HG03565 (cell line): ENCODE measurements at regions not wholly inside any gene's neighbourhood (a gene's known extent, or its start where the extent isn't known, plus 50 kb on each side); places are given as distances from the start of the nearest gene placed in this dataset.

ENCODE experiments used
- ATAC-seq: cut with Tn5 transposase; IDR thresholded peaks from one replicate; pipeline ENCODE4 v1.9.1; 2021; ENCODE audit warnings: mild to moderate bottlenecking, moderate library complexity; ENCODE audit not compliant: unreplicated experiment

DNA sequence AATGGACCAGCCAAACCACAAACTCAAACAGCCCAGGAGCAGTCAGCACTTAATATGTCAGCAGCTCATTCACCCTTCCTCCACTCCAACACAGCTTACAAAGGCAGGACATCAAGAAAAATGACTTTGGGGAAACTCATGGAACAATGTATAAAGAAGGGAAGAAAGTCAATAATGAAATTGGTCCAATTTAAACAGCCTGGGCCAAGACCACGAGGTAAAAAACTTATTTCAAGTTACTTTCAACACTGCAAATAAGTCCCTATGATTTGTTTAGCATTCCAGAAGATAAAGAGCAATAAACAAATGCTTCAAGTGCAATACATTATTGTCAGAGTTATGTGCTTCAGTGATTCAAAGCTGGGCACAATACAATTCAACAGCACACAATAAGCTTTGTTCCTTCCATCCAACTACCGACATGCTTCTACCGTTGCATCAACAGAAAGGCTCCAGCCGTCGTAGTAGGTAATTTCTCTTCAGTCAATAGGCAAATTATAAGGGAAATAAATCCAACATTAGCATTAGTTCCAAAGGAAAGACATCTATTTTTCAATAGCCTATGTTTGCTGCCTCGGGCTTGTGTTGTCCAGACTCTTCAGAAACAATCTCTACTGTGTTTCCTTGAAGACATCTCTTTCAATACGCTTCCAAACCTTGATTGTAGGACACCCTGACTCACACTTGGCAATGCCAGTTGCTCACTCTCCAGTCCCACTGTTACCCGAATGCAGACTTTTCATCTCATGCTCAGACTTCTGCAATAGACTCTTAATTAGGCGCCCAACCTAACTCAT, 225.7 kb downstream of the NUAK1 start:
- ATAC-seq: no peak

DNA sequence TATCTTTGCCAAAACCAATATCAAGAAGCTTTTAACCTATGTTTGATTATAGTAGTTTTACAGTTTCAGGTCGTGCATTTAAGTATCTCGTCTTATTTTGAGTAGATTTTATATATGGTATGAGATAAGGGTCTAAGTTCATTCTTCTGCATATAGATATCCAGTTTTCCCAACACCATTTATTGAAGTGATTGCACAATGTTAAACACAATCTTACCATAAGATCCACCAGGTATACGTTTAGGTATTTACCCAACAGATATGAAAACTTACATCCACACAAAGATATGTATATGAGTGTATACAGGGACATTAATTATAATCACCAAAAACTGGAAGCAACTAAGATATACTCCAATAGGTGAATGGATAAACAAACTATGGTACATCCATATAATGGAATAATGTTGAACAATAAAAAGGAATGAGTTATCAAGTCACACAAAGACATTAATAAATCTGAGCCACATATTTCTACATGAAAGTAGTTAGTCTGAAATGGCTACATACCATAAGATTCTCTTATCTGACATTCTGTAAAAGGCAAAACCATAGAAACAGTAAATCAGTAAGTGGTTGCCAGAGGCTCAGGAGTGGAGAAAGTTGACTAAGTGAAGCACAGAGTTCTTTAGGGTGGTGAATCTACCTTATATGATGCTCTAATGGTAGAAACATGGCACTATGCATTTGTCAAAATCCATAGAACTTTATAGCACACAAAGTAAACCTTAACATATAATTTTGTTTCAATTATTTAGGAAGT, 222.6 kb downstream of the NUAK1 start:
- ATAC-seq: no peak

DNA sequence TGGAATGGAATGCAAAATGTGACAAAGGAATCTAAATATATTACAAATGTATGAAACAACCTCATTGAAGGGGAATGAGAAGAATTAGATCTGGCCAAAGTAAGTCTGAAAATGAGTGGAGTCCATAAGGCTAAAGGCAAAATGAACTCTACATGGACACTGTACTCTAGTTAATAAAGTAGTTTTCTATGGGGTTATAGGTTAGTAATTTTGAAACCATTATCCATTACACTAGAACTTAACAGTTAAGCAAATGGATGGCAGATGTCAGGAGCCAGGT, 222.1 kb downstream of the NUAK1 start:
- no peak for ATAC-seq

DNA sequence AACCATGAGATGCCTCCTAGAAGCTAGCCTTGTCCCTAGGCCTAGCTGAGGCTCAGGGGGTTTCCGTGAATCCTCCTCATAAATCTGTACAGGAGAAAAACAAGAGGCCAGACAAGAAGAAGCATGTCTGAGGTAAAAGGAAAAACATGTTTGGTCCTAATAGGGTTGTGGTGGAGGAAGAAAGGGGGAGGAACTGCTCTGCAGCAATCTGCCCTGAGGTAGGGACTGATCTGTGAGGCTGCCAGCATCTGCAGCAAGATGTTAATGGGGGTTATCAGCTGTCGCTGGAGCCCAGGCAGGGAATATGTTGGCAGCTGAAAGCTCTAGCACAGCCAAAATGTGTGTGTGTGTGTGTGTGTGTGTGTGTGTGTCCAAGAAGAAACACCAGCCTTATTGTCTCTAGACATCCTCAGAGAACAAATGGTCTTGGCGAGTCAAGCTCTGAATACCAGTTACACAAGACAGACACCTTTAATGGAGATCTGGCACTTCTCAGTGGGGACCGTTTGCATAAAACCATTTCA, 218.5 kb downstream of the NUAK1 start:
- ATAC-seq: no peak

DNA sequence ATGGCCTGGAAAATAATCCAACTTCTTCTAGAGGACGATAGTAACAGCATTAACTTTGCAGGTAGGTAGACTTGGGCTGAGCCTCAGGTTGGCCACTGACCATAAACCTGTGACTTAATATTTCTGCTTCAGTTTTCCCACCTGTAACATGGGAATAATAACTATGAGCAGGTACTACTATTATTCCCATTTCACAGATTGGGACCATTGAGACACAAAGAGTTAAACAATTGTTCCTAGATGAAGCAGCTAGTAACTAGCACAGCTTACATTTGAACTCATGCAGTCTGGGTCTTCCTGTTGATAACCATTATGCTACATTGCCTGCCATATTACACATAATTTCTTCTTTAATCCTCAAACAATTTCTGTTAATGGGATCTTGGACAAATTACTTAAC, 217.7 kb downstream of the NUAK1 start:
- ATAC-seq: no peak

DNA sequence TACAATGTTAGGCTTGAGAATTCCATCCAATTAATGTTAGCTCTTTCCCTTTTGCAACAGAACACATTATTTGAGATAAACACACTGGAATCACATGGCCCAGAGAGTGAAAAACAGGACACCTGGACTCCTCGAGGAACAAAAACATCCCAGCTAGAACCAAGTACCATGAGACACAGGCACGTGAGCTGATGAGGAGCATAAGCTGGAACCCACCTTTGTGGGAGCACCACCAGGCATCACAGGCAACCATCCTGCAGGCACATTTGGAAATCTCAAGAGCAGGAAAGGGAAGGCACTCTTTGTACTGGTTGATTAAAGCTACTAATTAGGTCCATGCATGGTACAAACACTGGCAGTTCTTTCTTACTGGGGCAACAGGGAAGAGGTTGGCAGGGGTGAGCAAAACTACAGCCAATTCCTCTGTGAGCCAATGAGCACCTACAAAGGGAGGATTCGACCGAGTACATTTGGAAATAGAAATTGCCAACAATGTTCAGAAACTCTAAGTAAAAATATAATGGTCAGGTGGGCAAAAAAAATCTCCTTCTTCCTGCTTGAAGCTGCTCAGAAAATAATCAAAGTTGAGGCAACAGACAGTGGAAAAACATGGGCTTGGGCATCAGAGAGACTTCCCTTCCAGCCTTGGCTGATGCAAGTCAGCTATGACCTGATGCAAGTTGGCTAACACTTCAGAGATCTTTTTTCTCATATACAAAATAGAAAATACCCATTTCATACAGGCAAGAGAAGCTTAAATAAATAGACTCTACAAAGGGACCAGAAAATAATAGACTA, 216.7 kb downstream of the NUAK1 start:
- ATAC-seq: no peak

DNA sequence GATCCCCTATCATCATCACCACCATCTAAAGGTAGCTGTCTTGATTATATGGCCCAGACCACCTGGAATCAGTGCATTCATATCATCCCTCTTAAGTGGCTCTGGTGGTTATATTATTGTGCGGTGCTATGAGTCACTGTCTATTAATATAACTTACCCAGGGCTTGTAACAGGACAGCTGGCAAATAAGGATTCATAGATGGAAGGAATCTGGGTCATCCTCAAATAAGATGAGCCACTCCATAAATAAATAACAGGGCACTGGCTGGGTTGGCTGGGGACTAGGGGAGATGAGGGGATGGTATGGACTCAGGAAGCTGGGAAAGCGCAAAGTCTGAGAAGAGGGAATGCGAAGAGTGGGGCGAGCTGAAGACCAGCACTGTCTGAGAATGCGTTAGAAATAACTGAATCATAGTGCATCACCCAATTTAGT, 216.1 kb downstream of the NUAK1 start:
- ATAC-seq: no peak

DNA sequence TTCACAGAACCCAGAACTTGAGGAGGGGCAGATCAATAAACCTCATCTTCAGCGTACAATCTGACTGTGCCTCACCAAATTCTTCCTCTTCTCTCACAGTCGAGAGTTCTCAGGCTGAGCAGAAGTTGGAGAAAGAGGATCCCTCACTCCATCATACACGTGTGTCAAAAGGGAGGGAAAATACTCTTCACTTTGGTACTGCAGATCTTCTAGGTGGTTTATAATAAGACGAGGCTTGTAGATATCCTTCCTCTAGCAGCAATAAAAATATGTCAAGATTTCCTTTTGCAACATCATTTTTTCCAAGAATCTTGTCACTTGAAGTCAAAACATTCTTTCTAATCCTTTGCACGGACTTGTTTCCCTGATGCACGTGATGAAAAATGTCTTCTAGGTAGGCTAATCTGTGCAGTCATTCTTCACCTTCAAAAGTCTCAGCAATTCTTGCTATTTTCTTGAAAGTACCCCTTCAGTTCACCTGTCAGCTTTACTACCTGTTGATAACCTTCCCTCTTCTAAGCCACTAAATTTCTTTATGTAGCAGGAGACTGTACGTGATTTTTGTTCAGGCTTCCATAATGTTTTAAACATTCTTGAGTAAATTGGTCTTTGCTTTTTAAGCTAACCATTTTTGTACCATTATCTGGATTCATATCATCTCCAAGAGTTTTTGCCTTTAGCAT, 214.1 kb downstream of the NUAK1 start:
- no peak for ATAC-seq

DNA sequence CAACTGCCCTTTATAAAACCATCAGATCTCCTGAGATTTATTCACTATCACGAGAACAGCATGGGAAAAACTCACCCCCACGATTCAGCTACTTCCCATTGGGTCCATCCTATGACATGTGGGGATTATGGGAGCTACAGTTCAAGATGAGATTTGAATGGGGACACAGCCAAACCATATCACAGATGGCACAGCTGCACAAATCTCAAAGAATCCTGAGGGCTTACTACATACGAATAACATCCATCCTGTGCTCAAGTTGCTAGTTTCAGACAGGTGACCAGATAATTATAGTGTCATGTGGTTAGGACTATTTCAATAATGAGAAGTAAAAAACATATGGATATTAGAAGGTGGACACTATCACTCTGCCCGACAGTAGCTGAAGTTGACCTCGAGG, 211.2 kb downstream of the NUAK1 start:
- no peak for ATAC-seq

- ATAC-seq: no peak
Measured at GRCh38 chr12:105928436-105928835, 210.3 kb downstream of the NUAK1 start.

GRCh38 chr12:105929192-105929591, 209.6 kb downstream of the NUAK1 start:
- ATAC-seq: no peak

DNA sequence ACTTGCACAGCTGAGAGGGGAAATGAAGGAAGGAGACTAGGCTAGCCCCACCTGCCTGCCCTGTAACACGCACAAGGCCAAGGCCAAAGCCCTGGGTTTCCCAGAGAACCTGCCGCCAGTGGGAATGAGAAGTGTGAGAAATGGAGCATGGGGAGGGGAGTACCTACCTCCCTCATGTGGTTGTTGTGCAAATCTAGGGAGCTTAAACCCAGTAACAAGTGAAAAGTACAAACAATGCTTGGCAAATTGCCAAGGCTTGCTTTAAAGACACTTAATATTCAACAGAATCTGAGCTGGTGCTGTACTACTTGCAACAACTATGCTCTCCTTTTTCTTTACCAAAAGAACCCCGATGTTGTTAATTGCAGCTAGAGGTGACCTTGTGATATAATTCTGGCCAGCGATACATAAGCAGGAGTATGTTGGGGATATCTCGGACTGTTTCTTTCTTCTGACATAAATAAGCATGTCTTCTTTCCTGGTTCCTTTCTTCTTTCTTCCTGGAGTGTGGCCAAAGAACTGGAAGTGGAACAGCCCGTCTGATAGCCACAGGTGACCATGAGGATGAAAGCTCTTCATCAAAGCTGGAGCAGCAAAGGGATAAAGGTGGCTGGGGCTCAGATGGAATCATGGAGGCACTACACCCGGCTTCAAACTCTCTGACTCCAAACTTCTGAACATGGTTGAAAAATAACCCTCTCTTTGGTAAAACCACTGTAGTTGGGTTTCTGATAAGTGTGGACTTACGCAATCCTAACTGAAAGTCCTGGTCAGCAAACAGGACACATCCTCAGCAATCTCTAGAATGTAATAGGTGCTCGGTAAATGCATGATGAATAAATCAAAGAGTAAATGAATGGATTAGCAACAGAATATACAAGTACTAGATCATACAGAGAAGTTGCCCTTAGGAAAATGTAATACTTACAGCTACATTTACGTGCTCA, 207.9 kb downstream of the NUAK1 start:
- ATAC-seq: no peak

- ATAC-seq: no peak
Measured at GRCh38 chr12:105931762-105932570, 206.8 kb downstream of the NUAK1 start.

DNA sequence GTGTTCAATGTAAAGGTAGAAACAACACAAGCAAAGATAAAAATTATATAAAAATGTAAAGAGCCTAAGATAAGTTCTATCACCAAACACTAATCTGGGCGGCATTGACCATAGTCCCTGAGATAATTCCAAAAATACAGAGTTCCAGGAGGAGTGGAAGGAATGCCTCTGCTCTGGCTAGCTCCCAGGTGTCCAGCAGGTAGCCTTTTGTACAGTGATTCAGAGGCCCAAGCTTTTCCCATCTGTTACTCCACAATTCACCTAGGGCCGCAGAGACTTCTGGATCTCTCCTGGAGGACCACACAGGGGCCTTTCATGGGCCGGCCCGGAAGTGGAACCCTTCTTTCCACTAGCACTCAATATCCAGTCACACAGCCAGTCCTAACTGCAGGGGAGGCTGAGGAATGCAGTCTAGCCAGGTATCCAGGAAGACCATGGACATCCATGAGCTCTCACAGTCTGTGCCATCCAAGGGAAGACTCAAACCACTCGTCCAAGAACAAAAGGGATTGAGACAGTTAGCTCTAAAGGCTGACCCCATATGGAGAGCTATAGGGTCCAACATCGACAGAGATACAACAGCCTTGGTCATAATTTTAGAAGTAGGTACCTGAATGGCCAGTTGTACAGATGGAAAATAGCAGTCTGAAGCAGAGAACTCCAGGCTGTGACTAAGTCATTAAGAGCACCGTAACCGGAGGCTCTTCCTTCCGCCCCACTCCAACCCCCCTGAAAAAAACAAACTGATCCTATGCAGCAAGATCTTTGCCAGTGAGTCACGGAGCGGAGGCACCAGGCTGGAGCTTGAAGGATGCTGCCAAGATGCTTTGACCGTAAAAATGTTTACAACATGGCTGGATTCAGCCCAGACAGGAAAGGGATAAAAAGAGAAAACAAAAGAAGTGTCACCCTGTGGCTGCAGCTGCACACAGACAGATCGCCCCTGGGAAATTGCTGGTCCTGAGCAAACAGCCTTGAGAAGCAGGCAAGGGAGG, 204.8 kb downstream of the NUAK1 start:
- no peak for ATAC-seq

DNA sequence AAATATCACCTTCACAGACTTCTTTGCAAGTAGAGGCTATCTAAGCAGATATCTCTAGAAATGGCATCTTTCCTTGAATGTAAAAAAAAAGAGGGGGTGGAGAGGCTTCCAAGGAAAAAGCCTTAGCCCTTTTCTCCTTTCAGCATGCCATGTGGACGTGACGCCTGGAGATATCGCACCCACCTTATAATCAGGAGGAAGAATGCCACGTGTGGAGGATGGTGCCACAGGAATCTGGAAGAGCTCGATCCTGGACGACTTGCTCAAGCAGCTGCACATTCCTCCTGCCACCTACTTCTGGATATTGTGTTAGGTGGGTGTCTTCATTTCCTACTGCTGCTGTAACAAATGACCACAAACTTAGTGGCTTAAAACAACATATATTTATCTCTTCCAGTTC, 203.6 kb downstream of the NUAK1 start:
- no peak for ATAC-seq

- ATAC-seq: no peak
Measured at GRCh38 chr12:105935981-105936380, 202.8 kb downstream of the NUAK1 start.

GRCh38 chr12:105936496-105936895, 202.3 kb downstream of the NUAK1 start:
- ATAC-seq: no peak

- ATAC-seq: no peak
Measured at GRCh38 chr12:105937009-105937408, 201.7 kb downstream of the NUAK1 start.
